Esophagus (tissue), 2 donors: ENCODE measurements at regions not wholly inside any gene's neighbourhood (a gene's known extent, or its start where the extent isn't known, plus 50 kb on each side); places are given as distances from the start of the nearest gene placed in this dataset.
A peak's percentile ranks its signal among the peaks of the same experiment; 100 is the strongest.
"Not testable (repeated sequence)": the region's sequence is repeated elsewhere in the genome, so short reads cannot be mapped to it uniquely, and the experiment has no call there.

Source experiments
- H3K27ac ChIP-seq, 2 donors: one replicate each; pipeline ENCODE4 v1.5.1; 2013; ENCODE audit warnings: low read depth in 2 of 2, mild to moderate bottlenecking in 2 of 2, inconsistent platforms in 1 of 2, low read length in 1 of 2, moderate library complexity in 1 of 2
- H3K27me3 ChIP-seq, 2 donors: one replicate each; pipeline ENCODE4 v1.6.1; 2013; ENCODE audit warnings: low read length in 2 of 2, control low read depth in 1 of 2, mild to moderate bottlenecking in 1 of 2; ENCODE audit not compliant: insufficient read depth in 2 of 2, control insufficient read depth in 1 of 2
- H3K36me3 ChIP-seq, 2 donors: one replicate each; pipeline ENCODE4 v1.6.1; 2013; ENCODE audit warnings: low read length in 1 of 2; ENCODE audit not compliant: control insufficient read depth in 2 of 2, insufficient read depth in 2 of 2
- H3K4me1 ChIP-seq, 2 donors: one replicate each; pipeline ENCODE4 v1.6.1; 2013; ENCODE audit warnings: low read length in 1 of 2; ENCODE audit not compliant: control insufficient read depth in 2 of 2, insufficient read depth in 2 of 2
- H3K4me3 ChIP-seq, 2 donors: one replicate each; pipeline ENCODE4 v1.5.1; 2013; ENCODE audit warnings: low read length in 2 of 2, mild to moderate bottlenecking in 2 of 2, low read depth in 1 of 2, moderate library complexity in 1 of 2
- H3K9me3 ChIP-seq, 2 donors: one replicate each; pipeline ENCODE4 v1.6.1; 2013; ENCODE audit warnings: mild to moderate bottlenecking in 2 of 2, low read depth in 1 of 2, low read length in 1 of 2, moderate library complexity in 1 of 2; ENCODE audit not compliant: control insufficient read depth in 2 of 2, insufficient read depth in 1 of 2
- WGBS, 2 donors: extraction: QIAGEN DNeasy Blood & Tissue Kit; methylation state at CpG; one replicate each; pipeline ENCODE4 v1.1.7; 2013; 5-methylcytosine and 5-hydroxymethylcytosine counted together
- donor health status: healthy with polysubstance abuse.
- donor health status: Bipolar disorder and iron deficiency.

DNA sequence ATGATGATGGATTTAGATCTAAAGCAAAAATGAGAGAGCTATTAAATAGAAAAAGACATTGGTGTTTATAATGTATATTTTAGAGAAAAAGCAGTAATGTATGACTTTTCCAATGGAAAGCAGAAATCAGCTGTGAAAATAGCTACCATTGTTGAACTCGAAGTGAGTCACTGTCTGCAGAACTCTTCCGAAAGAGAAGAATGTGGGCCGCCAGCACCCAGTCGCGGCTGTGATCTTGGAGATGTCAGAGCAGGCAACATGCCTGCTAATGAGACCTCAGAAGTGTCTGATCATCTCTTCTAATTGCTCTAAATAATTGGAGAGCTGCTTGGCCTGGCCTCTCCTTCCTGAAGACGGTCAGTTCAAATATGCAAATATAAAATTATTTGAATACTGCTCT, 333.6 kb upstream of the RUNX1 start:
- WGBS, 2 donors = 77 to 81% methylated on average over 6 of the region's 6 CpGs
- no peaks in the 10 kb centered on the region for H3K4me1 ChIP-seq
- no peak overlapping the region for H3K27ac ChIP-seq
- H3K27me3 ChIP-seq = no peaks in the 10 kb centered on the region
- no peaks in the 10 kb centered on the region for H3K36me3 ChIP-seq
- no peak overlapping the region for H3K4me3 ChIP-seq
- H3K9me3 ChIP-seq = no peaks in the 10 kb centered on the region

- WGBS, 2 donors = 41 to 63% methylated on average over 6 of the region's 6 CpGs
- Histone ChIP-seq H3K36me3 (no peaks in the 10 kb centered on the region), H3K4me1 (no peaks in the 10 kb centered on the region), H3K9me3 (no peaks in the 10 kb centered on the region), H3K4me3 (no peak overlapping the region), H3K27ac (peak overlapping the region in 1 of 2 donors; percentile 4), H3K27me3 (no peaks in the 10 kb centered on the region)
Observed at GRCh38 chr21:35381743-35382310, 332.7 kb upstream of the RUNX1 start.

- WGBS, 2 donors = 96 to 99% methylated on average over 3 of the region's 3 CpGs
- H3K4me3 ChIP-seq, H3K36me3 ChIP-seq, H3K27ac ChIP-seq, H3K9me3 ChIP-seq, H3K4me1 ChIP-seq, H3K27me3 ChIP-seq: not testable (repeated sequence)
Observed at GRCh38 chr21:35380304-35380703, 331.2 kb upstream of the RUNX1 start.

DNA sequence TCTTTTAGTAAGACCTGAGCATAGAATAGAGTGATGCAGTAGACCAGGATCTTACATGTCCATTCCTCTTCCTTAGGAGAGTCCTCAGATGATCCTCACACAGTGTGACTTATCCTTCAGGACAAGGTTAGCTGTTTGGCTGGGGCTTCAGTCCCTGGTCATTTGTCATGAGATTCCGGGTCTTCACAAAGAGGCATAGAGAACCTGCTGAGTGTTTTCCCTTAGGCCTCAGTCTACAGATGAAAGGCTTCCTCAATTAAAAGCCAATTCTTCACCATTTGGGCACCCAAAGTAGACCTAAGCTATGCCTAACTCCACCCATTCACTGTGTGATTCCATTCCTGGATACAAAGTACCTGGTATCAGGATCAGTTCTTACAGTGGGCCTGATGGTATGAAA, 329.8 kb upstream of the RUNX1 start:
- H3K4me1 ChIP-seq = no peaks in the 10 kb centered on the region
- no peak overlapping the region for H3K27ac ChIP-seq
- H3K4me3 ChIP-seq = no peak overlapping the region
- no peaks in the 10 kb centered on the region for H3K36me3 ChIP-seq
- no peaks in the 10 kb centered on the region for H3K27me3 ChIP-seq
- WGBS, 2 donors = 85 to 94% methylated on average over 1 of the region's 1 CpG
- no peaks in the 10 kb centered on the region for H3K9me3 ChIP-seq

DNA sequence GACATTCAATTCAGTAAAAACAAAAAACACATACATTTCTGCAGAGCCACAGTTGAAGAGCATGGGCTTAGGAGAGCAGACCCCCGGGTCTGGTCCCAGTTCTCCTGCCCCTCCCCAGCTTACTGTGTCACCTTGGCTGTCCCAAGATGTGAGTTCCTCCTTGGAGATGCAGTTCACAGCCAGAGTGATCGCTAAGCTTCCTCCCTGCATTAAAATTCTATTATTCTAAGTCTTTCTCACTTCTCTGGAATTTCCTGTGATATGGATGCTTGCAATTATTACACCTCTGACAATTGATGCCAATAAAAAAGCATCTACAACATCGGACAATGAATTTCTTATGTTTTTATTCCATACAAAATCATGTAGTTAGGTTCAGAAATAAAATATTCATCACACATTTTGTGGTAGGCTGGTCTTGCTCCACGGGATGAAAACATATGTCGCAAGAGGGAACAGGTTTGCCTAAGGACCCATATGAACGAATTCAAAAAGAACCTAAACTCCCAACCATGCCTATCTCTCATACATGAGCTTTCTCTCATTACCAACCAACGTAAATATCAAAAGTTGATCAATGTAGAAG, 328.5 kb upstream of the RUNX1 start:
- WGBS, 2 donors = 72 to 73% methylated on average over 7 of the region's 7 CpGs

GRCh38 chr21:35376406-35377135, 327.5 kb upstream of the RUNX1 start:
- Histone ChIP-seq H3K27me3 (no peaks in the 10 kb centered on the region), H3K36me3 (no peaks in the 10 kb centered on the region), H3K27ac (no peak overlapping the region), H3K9me3 (no peaks in the 10 kb centered on the region), H3K4me3 (no peak overlapping the region), H3K4me1 (no peaks in the 10 kb centered on the region)
- WGBS, 2 donors = 87 to 88% methylated on average over 7 of the region's 7 CpGs

More for the DNA sequence above, 328.5 kb upstream of the RUNX1 start:
- H3K36me3 ChIP-seq = no peaks in the 10 kb centered on the region
- no peaks in the 10 kb centered on the region for H3K9me3 ChIP-seq
- no peaks in the 10 kb centered on the region for H3K27me3 ChIP-seq
- no peaks in the 10 kb centered on the region for H3K4me1 ChIP-seq
- H3K4me3 ChIP-seq = no peak overlapping the region
- no peak overlapping the region for H3K27ac ChIP-seq

GRCh38 chr21:35375115-35375514, 326.0 kb upstream of the RUNX1 start:
- Histone ChIP-seq H3K27ac (no peak overlapping the region), H3K9me3 (no peaks in the 10 kb centered on the region), H3K36me3 (no peaks in the 10 kb centered on the region), H3K4me1 (no peaks in the 10 kb centered on the region), H3K27me3 (no peaks in the 10 kb centered on the region), H3K4me3 (no peak overlapping the region)
- WGBS, 2 donors = 94 to 100% methylated on average over 1 of the region's 1 CpG

DNA sequence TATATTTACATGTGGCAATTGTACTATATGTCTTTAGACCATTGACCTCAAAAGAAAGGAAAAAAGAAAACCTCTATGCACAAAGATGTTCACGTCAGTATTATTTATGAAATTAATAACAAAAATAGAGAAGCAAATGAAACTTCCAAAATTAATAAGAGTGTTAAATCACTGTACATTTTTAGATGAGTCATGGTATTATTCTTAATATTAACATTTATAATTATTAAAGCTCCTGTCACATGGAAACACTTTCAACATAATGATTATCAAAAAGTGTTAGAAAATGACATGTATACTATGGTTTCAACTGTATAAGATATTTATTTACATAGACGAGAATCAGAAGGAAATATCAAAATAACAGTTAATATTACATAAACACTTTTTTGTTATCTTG, 324.9 kb upstream of the RUNX1 start:
- Histone ChIP-seq H3K4me1 (no peaks in the 10 kb centered on the region), H3K27ac (no peak overlapping the region), H3K9me3 (no peaks in the 10 kb centered on the region), H3K27me3 (no peaks in the 10 kb centered on the region), H3K36me3 (no peaks in the 10 kb centered on the region), H3K4me3 (no peak overlapping the region)
- WGBS, 2 donors = 82 to 83% methylated on average over 2 of the region's 2 CpGs

GRCh38 chr21:35372201-35372600, 323.1 kb upstream of the RUNX1 start:
- no peak overlapping the region for H3K4me3 ChIP-seq
- H3K9me3 ChIP-seq = no peaks in the 10 kb centered on the region
- H3K36me3 ChIP-seq = no peaks in the 10 kb centered on the region
- no peak overlapping the region for H3K27ac ChIP-seq
- 90 to 92% methylated on average over 5 of the region's 5 CpGs for WGBS, 2 donors
- no peaks in the 10 kb centered on the region for H3K27me3 ChIP-seq
- no peaks in the 10 kb centered on the region for H3K4me1 ChIP-seq

- H3K27me3 ChIP-seq = no peaks in the 10 kb centered on the region
- H3K36me3 ChIP-seq = no peaks in the 10 kb centered on the region
- no peak overlapping the region for H3K27ac ChIP-seq
- H3K4me1 ChIP-seq = no peaks in the 10 kb centered on the region
- no peaks in the 10 kb centered on the region for H3K9me3 ChIP-seq
- no peak overlapping the region for H3K4me3 ChIP-seq
- 82 to 85% methylated on average over 4 of the region's 4 CpGs for WGBS, 2 donors
Observed at GRCh38 chr21:35370671-35371070, 321.6 kb upstream of the RUNX1 start.
